GM12878 (cell line): ENCODE measurements at regions not wholly inside any gene's neighbourhood (a gene's known extent, or its start where the extent isn't known, plus 50 kb on each side); places are given as distances from the start of the nearest gene placed in this dataset.

ENCODE experiments used
- ATAC-seq: fragments of 200-7000 bp; cut with Tn5 transposase; 3 replicates; pipeline ENCODE4 v1.9.1; 2020; ENCODE audit warnings: mild to moderate bottlenecking, moderate library complexity
- BruUV-seq: library from RNA; stranded (reverse); fragments of 400-500 nt; replicated peaks from 2 replicates; lab custom pipeline; 2021; lab: Mats Ljungman, UMichigan
- CTCF ChIA-PET: fragments of 300-600 bp; sonication (Branson Sonifier 250); formaldehyde crosslinking; extraction: SDS; loops from one replicate; lab custom pipeline; 2021; ENCODE audit warnings: inconsistent platforms; lab: Yijun Ruan, JAX
- POLR2A ChIA-PET: fragments of 350-600 bp; formaldehyde crosslinking; extraction: SDS; loops from one replicate; lab custom pipeline; 2021; ENCODE audit warnings: inconsistent platforms; lab: Charles Lee
- RAD21 ChIA-PET: fragments of 300-600 bp; sonication (Branson Sonifier 250); formaldehyde crosslinking; loops from one replicate; lab custom pipeline; 2023; ENCODE audit warnings: antibody characterized with exemption; ENCODE audit not compliant: unreplicated experiment; lab: Charles Lee
- SMC1A ChIA-PET: fragments of 300-600 bp; sonication (Branson Sonifier 250); formaldehyde crosslinking; loops from one replicate; lab custom pipeline; 2023; ENCODE audit not compliant: unreplicated experiment, uncharacterized antibody; lab: Charles Lee
- DNase-seq: peaks from one replicate; pipeline ENCODE4 v3.0.0-alpha.2; 2011; ENCODE audit warnings: low read depth, low spot score
- FAIRE-seq: peaks from 3 replicates; lab custom pipeline; 2011; peaks lifted over from hg19 to GRCh38; lab: Jason Lieb, UNC
- H2AFZ ChIP-seq: 2 replicates; pipeline ENCODE4 v1.6.0; 2011; ENCODE audit warnings: low read depth, low read length, control low read depth; ENCODE audit not compliant: control insufficient read depth
- H3K27ac ChIP-seq: 2 replicates; pipeline ENCODE4 v1.5.1; 2011; ENCODE audit warnings: control low read depth; ENCODE audit not compliant: control insufficient read depth, insufficient read depth
- H3K27me3 ChIP-seq, 2 experiments: replicated peaks in 1 of 2; 2 replicates each; pipeline versions ENCODE4 v1.6.0 to v1.6.1; 2011; ENCODE audit warnings: low read length in 1 of 2; ENCODE audit not compliant: control insufficient read depth in 2 of 2, insufficient read depth in 2 of 2
- H3K36me3 ChIP-seq, 2 experiments: 2 replicates each; pipeline ENCODE4 v1.5.1; 2011; ENCODE audit warnings: low read length in 1 of 2; ENCODE audit not compliant: control insufficient read depth in 2 of 2, insufficient read depth in 2 of 2
- H3K4me1 ChIP-seq: 2 replicates; pipeline ENCODE4 v1.6.1; 2011; ENCODE audit warnings: mild to moderate bottlenecking, low read length, moderate library complexity, mixed read lengths; ENCODE audit not compliant: control insufficient read depth, insufficient read depth
- H3K4me2 ChIP-seq: 2 replicates; pipeline ENCODE4 v1.6.0; 2011; ENCODE audit warnings: control low read depth; ENCODE audit not compliant: control insufficient read depth, insufficient read depth
- H3K4me3 ChIP-seq: fragments of 200-600 bp; sonication (generic); 2 replicates; pipeline ENCODE4 v1.5.1; 2016
- H3K79me2 ChIP-seq: 2 replicates; pipeline ENCODE4 v1.6.0; 2011; ENCODE audit warnings: low read length; ENCODE audit not compliant: control insufficient read depth, insufficient read depth
- H3K9ac ChIP-seq: 2 replicates; pipeline ENCODE4 v1.8.0; 2011; ENCODE audit warnings: low read length, control low read depth, mixed read lengths; ENCODE audit not compliant: control insufficient read depth, insufficient read depth
- H3K9me3 ChIP-seq: replicated peaks from 3 replicates; pipeline ENCODE4 v1.5.1; 2011; ENCODE audit warnings: mild to moderate bottlenecking, low read length; ENCODE audit not compliant: control insufficient read depth, insufficient read depth
- H4K20me1 ChIP-seq: 2 replicates; pipeline ENCODE4 v1.6.0; 2011; ENCODE audit not compliant: control insufficient read depth, insufficient read depth
- BACH1 ChIP-seq: fragments of 450-650 bp; IDR thresholded peaks from 2 replicates; pipeline ENCODE4 v1.6.1; 2017; ENCODE audit warnings: mild to moderate bottlenecking, borderline replicate concordance
- CREB1 ChIP-seq: IDR thresholded peaks from 2 replicates; pipeline ENCODE4 v1.6.1; 2012; ENCODE audit warnings: low read depth, mild to moderate bottlenecking, inconsistent platforms
- EZH2 ChIP-seq: IDR thresholded peaks from 2 replicates; pipeline ENCODE4 v1.6.1; 2012; ENCODE audit warnings: low read depth, mild to moderate bottlenecking, control low read depth, inconsistent platforms, low read length, borderline replicate concordance; ENCODE audit not compliant: control insufficient read depth
- GABPA ChIP-seq: IDR thresholded peaks from 2 replicates; pipeline ENCODE4 v1.6.1; 2014; ENCODE audit warnings: antibody characterized with exemption, low read depth, mild to moderate bottlenecking, inconsistent platforms
- JUND ChIP-seq: IDR thresholded peaks from 2 replicates; pipeline ENCODE4 v1.6.1; 2012; ENCODE audit warnings: low read depth, mild to moderate bottlenecking, low read length, improper control_type of control experiment, moderate library complexity
- NFYB ChIP-seq: IDR thresholded peaks from 2 replicates; pipeline ENCODE4 v1.6.1; 2011; ENCODE audit warnings: low read depth, mild to moderate bottlenecking, low read length, improper control_type of control experiment, moderate library complexity; ENCODE audit not compliant: insufficient read depth
- ZNF217 ChIP-seq: fragments of 450-650 bp; IDR thresholded peaks from 2 replicates; pipeline ENCODE4 v1.6.1; 2017; ENCODE audit warnings: antibody characterized with exemption, mild to moderate bottlenecking
- ZZZ3 ChIP-seq: IDR thresholded peaks from 2 replicates; pipeline ENCODE4 v1.6.1; 2011; ENCODE audit warnings: low read depth; ENCODE audit not compliant: control insufficient read depth, insufficient read length
- whole genome bisulfite sequencing: methylation state at CpG from one replicate; pipeline ENCODE4 v1.1.6; 2016; ENCODE audit warnings: low lambda C conversion rate; ENCODE audit not compliant: insufficient replicate concordance, insufficient coverage; ENCODE audit errors: missing lambda C conversion rate; 5-methylcytosine and 5-hydroxymethylcytosine counted together
- in situ Hi-C: fragments of 300-500 bp; cut with MboI; formaldehyde crosslinking; loops from 9 replicates; pipeline ENCODE4 v1.14.3; 2018; ENCODE audit warnings: mixed read lengths
- intact Hi-C: fragments of 100-400 bp; cut with micrococcal nuclease; formaldehyde crosslinking; loops from one replicate; pipeline ENCODE4 v1.14.2; 2022; ENCODE audit not compliant: unreplicated experiment
- TF ChIP-seq, protein P1 (sequence below), 3 experiments: IDR thresholded peaks in 2 of 3; conservative IDR thresholded peaks in 1 of 3; 2 replicates each; pipeline ENCODE4 v1.5.1; 2011; ENCODE audit warnings: low read depth in 3 of 3, low read length in 3 of 3, mild to moderate bottlenecking in 3 of 3, control low read depth in 2 of 3, moderate library complexity in 2 of 3, inconsistent platforms in 1 of 3, mixed read lengths in 1 of 3; ENCODE audit not compliant: control insufficient read depth in 2 of 3, insufficient read depth in 1 of 3; ENCODE audit errors: extremely low read depth in 1 of 3

DNA sequence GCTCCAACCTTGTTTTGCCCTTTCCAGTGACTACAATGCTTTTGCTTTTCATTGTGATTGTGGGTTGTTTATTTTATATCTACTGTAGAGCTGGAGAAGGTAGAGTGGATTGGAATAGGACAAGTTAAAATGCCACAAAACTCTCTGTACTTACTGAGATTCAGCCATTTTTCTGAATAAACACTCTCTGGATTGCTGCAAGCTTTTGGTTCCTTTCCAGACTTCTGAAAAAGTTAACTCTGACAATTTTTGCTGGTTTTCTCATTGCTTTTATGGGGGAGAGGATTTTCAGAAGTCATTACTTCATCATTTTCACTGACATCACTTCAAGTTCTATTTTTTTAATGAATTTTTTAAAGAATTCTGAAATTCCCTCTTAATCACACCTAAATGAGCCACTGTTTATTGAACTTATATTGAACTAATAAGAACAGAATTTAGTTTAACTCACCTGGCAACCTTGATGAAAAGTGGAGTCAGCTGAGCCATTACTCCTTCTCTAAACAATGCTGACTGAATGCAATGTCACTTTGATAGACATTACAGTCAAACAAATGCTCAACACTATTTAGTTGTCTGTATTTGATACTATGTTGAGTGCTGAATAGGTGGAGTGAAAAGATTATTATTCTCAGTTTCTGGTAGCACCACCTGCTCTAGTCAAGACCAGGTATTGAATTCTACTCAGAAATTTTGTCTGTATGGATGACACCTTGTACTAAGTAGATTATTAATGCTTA, 303.5 kb downstream of the DLEU7 start (continued):
- TF ChIP-seq, protein P1, sequence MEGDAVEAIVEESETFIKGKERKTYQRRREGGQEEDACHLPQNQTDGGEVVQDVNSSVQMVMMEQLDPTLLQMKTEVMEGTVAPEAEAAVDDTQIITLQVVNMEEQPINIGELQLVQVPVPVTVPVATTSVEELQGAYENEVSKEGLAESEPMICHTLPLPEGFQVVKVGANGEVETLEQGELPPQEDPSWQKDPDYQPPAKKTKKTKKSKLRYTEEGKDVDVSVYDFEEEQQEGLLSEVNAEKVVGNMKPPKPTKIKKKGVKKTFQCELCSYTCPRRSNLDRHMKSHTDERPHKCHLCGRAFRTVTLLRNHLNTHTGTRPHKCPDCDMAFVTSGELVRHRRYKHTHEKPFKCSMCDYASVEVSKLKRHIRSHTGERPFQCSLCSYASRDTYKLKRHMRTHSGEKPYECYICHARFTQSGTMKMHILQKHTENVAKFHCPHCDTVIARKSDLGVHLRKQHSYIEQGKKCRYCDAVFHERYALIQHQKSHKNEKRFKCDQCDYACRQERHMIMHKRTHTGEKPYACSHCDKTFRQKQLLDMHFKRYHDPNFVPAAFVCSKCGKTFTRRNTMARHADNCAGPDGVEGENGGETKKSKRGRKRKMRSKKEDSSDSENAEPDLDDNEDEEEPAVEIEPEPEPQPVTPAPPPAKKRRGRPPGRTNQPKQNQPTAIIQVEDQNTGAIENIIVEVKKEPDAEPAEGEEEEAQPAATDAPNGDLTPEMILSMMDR (IDR thresholded peaks at IDR 0.05 in 2 of 3, conservative IDR thresholded peaks at IDR 0.05 in 1 of 3; ENCODE audit: control insufficient read depth in 2 of 3, extremely low read depth in 1 of 3, insufficient read depth in 1 of 3, low read depth in 3 of 3, low read length in 3 of 3): no peak
- TF ChIP-seq ZNF217 (no peak), GABPA (no peak), CREB1 (no peak), ZZZ3 (no peak), NFYB (no peak), EZH2 (no peak)

DNA sequence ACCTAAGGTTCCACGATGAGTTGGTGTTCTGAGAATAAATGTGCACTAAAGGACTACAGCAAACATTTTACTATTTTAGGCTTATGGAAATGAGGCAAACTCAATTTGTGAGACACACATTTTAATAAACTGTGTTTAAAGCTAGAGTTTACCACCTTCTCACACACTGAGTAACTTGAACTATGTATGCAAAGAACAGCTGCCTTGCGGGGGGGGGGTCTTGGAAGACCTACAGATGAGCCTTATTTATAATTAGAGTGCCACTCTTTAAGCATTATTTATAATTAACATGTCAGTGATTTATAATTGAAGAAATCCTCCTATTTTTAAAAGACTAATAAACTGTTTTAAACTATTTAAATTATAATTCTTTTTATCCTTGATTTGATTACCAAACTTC, 300.4 kb downstream of the DLEU7 start:
- Histone ChIP-seq H3K4me3 (no peak overlapping the region), H3K9ac (no peak overlapping the region), H3K36me3 (no peaks in the 10 kb centered on the region), H3K79me2 (no peaks in the 10 kb centered on the region), H3K27ac (no peak overlapping the region), H3K4me2 (no peak overlapping the region), H4K20me1 (no peaks in the 10 kb centered on the region), H2AFZ (no peak overlapping the region), H3K4me1 (no peaks in the 10 kb centered on the region), H3K27me3 (no peaks in the 10 kb centered on the region), H3K9me3 (no peaks in the 10 kb centered on the region; the same call in 2 of the 3 replicates)
- 5% methylated on average over 2 of the region's 2 CpGs for WGBS
- DNase-seq (no peak), FAIRE-seq (no peak), ATAC-seq (no peak)
- SMC1A ChIA-PET: interaction anchor here (1.5 kb wide), 1 partner anchor 9 kb away, joined by 8 read pairs; no protein-coding TSS in a partner anchor
- CTCF ChIA-PET: interaction anchor here (0.7 to 1.0 kb wide), 2 partner anchors 567 to 743 kb away, joined by 3 read pairs; no protein-coding TSS in a partner anchor
- intact Hi-C loops: no loop called here
- no TSS peak for BruUV-seq
- RAD21 ChIA-PET: no interaction called here
- TF ChIP-seq BACH1: no peak
- no peak for TF ChIP-seq JUND
- POLR2A ChIA-PET: no interaction called here
- in situ Hi-C loops: no loop called here
